Esophagus muscularis mucosa (tissue), 4 donors: ENCODE measurements at regions not wholly inside any gene's neighbourhood (a gene's known extent, or its start where the extent isn't known, plus 50 kb on each side); places are given as distances from the start of the nearest gene placed in this dataset.

Experiments
- DNase-seq: peaks from one replicate; pipeline ENCODE4 v3.0.0-alpha.2; 2017; ENCODE audit errors: extremely low spot score
- H3K27ac ChIP-seq, 4 donors: fragments of 200-600 bp; sonication (generic); replicated peaks in 1 of 4; 1 replicate in 3 of 4; 2 replicates in 1 of 4; pipeline ENCODE4 v1.5.1; 2016 to 2019; ENCODE audit warnings: mild to moderate bottlenecking in 1 of 4
- H3K27me3 ChIP-seq, 4 donors: fragments of 200-600 bp; sonication (generic); one replicate each; pipeline versions ENCODE4 v1.5.1 to v1.6.0; 2016 to 2019
- H3K36me3 ChIP-seq, 4 donors: fragments of 200-600 bp; sonication (generic); one replicate each; pipeline ENCODE4 v1.5.1; 2016 to 2019
- H3K4me1 ChIP-seq, 4 donors: fragments of 200-600 bp; sonication (generic); one replicate each; pipeline ENCODE4 v1.5.1; 2016 to 2019
- H3K4me3 ChIP-seq, 4 donors: fragments of 200-600 bp; sonication (generic); 1 replicate in 2 of 4; 2 replicates in 2 of 4; pipeline ENCODE4 v1.5.1; 2016 to 2019; ENCODE audit warnings: mild to moderate bottlenecking in 4 of 4, moderate library complexity in 1 of 4
- H3K9me3 ChIP-seq, 4 donors: fragments of 200-600 bp; sonication (generic); 1 replicate in 3 of 4; 2 replicates in 1 of 4; pipeline ENCODE4 v1.5.1; 2016 to 2019
- EP300 ChIP-seq: sonication (generic); formaldehyde crosslinking; IDR thresholded peaks from one replicate; pipeline ENCODE4 v1.6.1; 2017; ENCODE audit warnings: antibody characterized with exemption
- POLR2A ChIP-seq: fragments of 450-650 bp; IDR thresholded peaks from one replicate; pipeline ENCODE4 v1.6.1; 2017; ENCODE audit warnings: antibody characterized with exemption, moderate library complexity, mild to moderate bottlenecking, low read depth
- POLR2AphosphoS5 ChIP-seq, 2 donors: sonication (generic); formaldehyde crosslinking; IDR thresholded peaks; one replicate each; pipeline ENCODE4 v1.6.1; 2017; ENCODE audit warnings: antibody characterized with exemption in 2 of 2
- WGBS: methylation state at CpG from one replicate; pipeline ENCODE4 v1.1.5; 2018; 5-methylcytosine and 5-hydroxymethylcytosine counted together
- intact Hi-C: fragments of 100-400 bp; cut with DNase I; formaldehyde crosslinking; loops from one replicate; pipeline ENCODE4 v1.15.1; 2023
- TF ChIP-seq, protein P1 (sequence below), 3 experiments: fragments of 200-600 bp in 2 of 3; fragments of 450-650 bp in 1 of 3; sonication (generic) in 2 of 3; IDR thresholded peaks; one replicate each; pipeline ENCODE4 v1.5.1; 2017 to 2019; ENCODE audit warnings: antibody characterized with exemption in 3 of 3, mild to moderate bottlenecking in 2 of 3, moderate library complexity in 1 of 3

- H3K27ac ChIP-seq, result no peak overlapping the region
- intact Hi-C loops, result no loop called here
- H3K36me3 ChIP-seq, result no peaks in the 10 kb centered on the region
- TF ChIP-seq EP300, result no peak
- TF ChIP-seq POLR2AphosphoS5 (IDR thresholded peaks at IDR 0.05), result no peak
- TF ChIP-seq, protein P1, sequence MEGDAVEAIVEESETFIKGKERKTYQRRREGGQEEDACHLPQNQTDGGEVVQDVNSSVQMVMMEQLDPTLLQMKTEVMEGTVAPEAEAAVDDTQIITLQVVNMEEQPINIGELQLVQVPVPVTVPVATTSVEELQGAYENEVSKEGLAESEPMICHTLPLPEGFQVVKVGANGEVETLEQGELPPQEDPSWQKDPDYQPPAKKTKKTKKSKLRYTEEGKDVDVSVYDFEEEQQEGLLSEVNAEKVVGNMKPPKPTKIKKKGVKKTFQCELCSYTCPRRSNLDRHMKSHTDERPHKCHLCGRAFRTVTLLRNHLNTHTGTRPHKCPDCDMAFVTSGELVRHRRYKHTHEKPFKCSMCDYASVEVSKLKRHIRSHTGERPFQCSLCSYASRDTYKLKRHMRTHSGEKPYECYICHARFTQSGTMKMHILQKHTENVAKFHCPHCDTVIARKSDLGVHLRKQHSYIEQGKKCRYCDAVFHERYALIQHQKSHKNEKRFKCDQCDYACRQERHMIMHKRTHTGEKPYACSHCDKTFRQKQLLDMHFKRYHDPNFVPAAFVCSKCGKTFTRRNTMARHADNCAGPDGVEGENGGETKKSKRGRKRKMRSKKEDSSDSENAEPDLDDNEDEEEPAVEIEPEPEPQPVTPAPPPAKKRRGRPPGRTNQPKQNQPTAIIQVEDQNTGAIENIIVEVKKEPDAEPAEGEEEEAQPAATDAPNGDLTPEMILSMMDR (IDR thresholded peaks at IDR 0.05), result no peak
- no peak for TF ChIP-seq POLR2A
- H3K4me1 ChIP-seq, result peaks cover 0 to 6% (median 0%) of the 10 kb centered on the region in 4 donors
- H3K4me3 ChIP-seq, result no peak overlapping the region
- 35% methylated on average over 4 of the region's 4 CpGs for WGBS
- no peaks in the 10 kb centered on the region for H3K27me3 ChIP-seq
- no peak for DNase-seq
- no peaks in the 10 kb centered on the region for H3K9me3 ChIP-seq
Observed at GRCh38 chr3:159008401-159008800, 206.5 kb downstream of the MFSD1 start.

- peaks cover 0 to 27% (median 20%) of the 10 kb centered on the region in 4 donors for H3K9me3 ChIP-seq
- H3K36me3 ChIP-seq, result no peaks in the 10 kb centered on the region
- H3K27me3 ChIP-seq, result no peaks in the 10 kb centered on the region
- TF ChIP-seq POLR2AphosphoS5 (IDR thresholded peaks at IDR 0.05) (no peak), EP300 (no peak), POLR2A (no peak)
- TF ChIP-seq, protein P1 (IDR thresholded peaks at IDR 0.05), result no peak
- no peak for DNase-seq
- no peak overlapping the region for H3K4me3 ChIP-seq
- WGBS, result 85% methylated on average over 2 of the region's 2 CpGs
- no peak overlapping the region for H3K27ac ChIP-seq
- intact Hi-C loops, result no loop called here
- H3K4me1 ChIP-seq, result no peaks in the 10 kb centered on the region
Observed at GRCh38 chr3:159018341-159018740, 216.5 kb downstream of the MFSD1 start.

DNA sequence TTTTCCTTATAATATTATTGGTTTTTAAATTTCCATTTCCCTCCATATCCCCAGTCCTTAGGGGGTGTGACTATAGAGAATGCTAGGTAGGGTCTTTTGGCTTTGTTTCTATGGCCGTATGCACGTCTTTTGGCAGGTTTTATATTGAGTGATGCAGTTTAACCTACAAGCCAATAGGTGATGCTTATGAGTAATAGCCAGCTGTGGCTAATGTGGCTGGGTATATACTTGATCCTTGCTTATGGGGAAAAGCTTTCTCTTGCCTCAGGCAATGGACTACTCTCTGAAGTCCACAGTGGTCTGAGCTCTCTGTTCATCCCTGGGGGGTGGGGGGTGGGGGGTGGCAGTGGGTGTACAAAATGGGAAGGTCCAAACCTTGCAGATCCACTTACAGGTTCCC lies 223.9 kb downstream of the MFSD1 start:
- Histone ChIP-seq H3K9me3 (peaks cover 0 to 25% (median 22%) of the 10 kb centered on the region in 4 donors), H3K27me3 (no peaks in the 10 kb centered on the region), H3K36me3 (no peaks in the 10 kb centered on the region), H3K27ac (no peak overlapping the region), H3K4me3 (no peak overlapping the region), H3K4me1 (no peaks in the 10 kb centered on the region)
- DNase-seq, result no peak
- TF ChIP-seq POLR2AphosphoS5 (IDR thresholded peaks at IDR 0.05) (no peak), EP300 (no peak), POLR2A (no peak)
- TF ChIP-seq, protein P1 (IDR thresholded peaks at IDR 0.05), result no peak
- intact Hi-C loops, result no loop called here
- 40% methylated on average over 2 of the region's 2 CpGs for WGBS

- peaks cover 0 to 19% (median 17%) of the 10 kb centered on the region in 4 donors for H3K9me3 ChIP-seq
- no peak overlapping the region for H3K4me3 ChIP-seq
- TF ChIP-seq, protein P1 (IDR thresholded peaks at IDR 0.05), result no peak
- TF ChIP-seq POLR2AphosphoS5 (IDR thresholded peaks at IDR 0.05), result no peak
- TF ChIP-seq EP300, result no peak
- TF ChIP-seq POLR2A, result no peak
- H3K27me3 ChIP-seq, result no peaks in the 10 kb centered on the region
- intact Hi-C loops, result no loop called here
- DNase-seq, result no peak
- WGBS, result 100% methylated on average over 1 of the region's 1 CpG
- no peaks in the 10 kb centered on the region for H3K36me3 ChIP-seq
- H3K27ac ChIP-seq, result no peak overlapping the region
- H3K4me1 ChIP-seq, result no peaks in the 10 kb centered on the region
Observed at GRCh38 chr3:159026510-159026909, 224.7 kb downstream of the MFSD1 start.

DNA sequence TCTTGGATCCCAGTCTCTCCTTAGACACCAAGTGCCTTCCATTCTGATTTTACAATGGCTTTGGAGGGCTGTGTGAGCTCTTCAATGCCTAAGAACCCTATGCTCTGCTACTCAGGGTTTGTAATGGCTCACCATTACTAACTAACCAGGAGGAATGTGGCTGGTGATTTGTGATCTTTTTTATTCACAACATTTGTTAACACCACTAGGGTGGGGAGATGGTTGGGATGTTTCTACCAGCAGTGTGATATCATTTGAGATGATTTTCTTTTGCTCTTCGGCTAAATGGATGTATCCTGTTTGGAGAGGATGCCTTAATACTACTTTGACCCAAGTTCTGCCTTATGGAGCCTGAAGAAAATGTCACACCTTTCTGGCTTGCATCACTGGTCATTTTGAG lies 226.9 kb downstream of the MFSD1 start:
- DNase-seq, result no peak
- H3K4me3 ChIP-seq, result no peak overlapping the region
- no peaks in the 10 kb centered on the region for H3K4me1 ChIP-seq
- TF ChIP-seq POLR2AphosphoS5 (IDR thresholded peaks at IDR 0.05), result no peak
- no peak for TF ChIP-seq EP300
- TF ChIP-seq POLR2A, result no peak
- TF ChIP-seq, protein P1 (IDR thresholded peaks at IDR 0.05), result no peak
- 86% methylated on average over 1 of the region's 1 CpG for WGBS
- no peak overlapping the region for H3K27ac ChIP-seq
- no peaks in the 10 kb centered on the region for H3K27me3 ChIP-seq
- peaks cover 0 to 5% (median 0%) of the 10 kb centered on the region in 4 donors for H3K9me3 ChIP-seq
- intact Hi-C loops, result no loop called here
- H3K36me3 ChIP-seq, result no peaks in the 10 kb centered on the region
